ENCODE measurements at regions not wholly inside any gene's neighbourhood (a gene's known extent, or its start where the extent isn't known, plus 50 kb on each side); places are given as distances from the start of the nearest gene placed in this dataset.
"Not testable (repeated sequence)": the region's sequence is repeated elsewhere in the genome, so short reads cannot be mapped to it uniquely, and the experiment has no call there.

- TF ChIP-seq REST (IDR thresholded peaks at IDR 0.05; ENCODE audit: borderline replicate concordance); REST (CRISPR knock-in tag; IDR thresholded peaks at IDR 0.05; ENCODE audit: low read depth); SP1 (CRISPR knock-in tag; IDR thresholded peaks at IDR 0.05); MAZ (CRISPR knock-in tag; conservative IDR thresholded peaks at IDR 0.05 in 1 of 2, IDR thresholded peaks at IDR 0.05 in 1 of 2); PHB (CRISPR knock-in tag; IDR thresholded peaks at IDR 0.05); EP300 (IDR thresholded peaks at IDR 0.05; ENCODE audit: low read length); PHF20 (IDR thresholded peaks at IDR 0.05; ENCODE audit: partially characterized antibody); ZKSCAN1 (IDR thresholded peaks at IDR 0.05; ENCODE audit: low read depth, low read length): not testable (repeated sequence)
- TF ChIP-seq, protein P1, sequence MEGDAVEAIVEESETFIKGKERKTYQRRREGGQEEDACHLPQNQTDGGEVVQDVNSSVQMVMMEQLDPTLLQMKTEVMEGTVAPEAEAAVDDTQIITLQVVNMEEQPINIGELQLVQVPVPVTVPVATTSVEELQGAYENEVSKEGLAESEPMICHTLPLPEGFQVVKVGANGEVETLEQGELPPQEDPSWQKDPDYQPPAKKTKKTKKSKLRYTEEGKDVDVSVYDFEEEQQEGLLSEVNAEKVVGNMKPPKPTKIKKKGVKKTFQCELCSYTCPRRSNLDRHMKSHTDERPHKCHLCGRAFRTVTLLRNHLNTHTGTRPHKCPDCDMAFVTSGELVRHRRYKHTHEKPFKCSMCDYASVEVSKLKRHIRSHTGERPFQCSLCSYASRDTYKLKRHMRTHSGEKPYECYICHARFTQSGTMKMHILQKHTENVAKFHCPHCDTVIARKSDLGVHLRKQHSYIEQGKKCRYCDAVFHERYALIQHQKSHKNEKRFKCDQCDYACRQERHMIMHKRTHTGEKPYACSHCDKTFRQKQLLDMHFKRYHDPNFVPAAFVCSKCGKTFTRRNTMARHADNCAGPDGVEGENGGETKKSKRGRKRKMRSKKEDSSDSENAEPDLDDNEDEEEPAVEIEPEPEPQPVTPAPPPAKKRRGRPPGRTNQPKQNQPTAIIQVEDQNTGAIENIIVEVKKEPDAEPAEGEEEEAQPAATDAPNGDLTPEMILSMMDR (IDR thresholded peaks at IDR 0.05 in 2 of 3, conservative IDR thresholded peaks at IDR 0.05 in 1 of 3; ENCODE audit: insufficient read depth in 2 of 3, low read depth in 1 of 3, low read length in 3 of 3), result not testable (repeated sequence)
These were observed 399.0 kb upstream of the MAN1A1 start for GRCh38 chr6:119748535-119748934.
